GM18508 (cell line): ENCODE measurements at regions not wholly inside any gene's neighbourhood (a gene's known extent, or its start where the extent isn't known, plus 50 kb on each side); places are given as distances from the start of the nearest gene placed in this dataset.

ENCODE experiments used
- ATAC-seq: cut with Tn5 transposase; IDR thresholded peaks from one replicate; pipeline ENCODE4 v1.9.1; 2021; ENCODE audit warnings: moderate number of reproducible peaks; ENCODE audit not compliant: insufficient read depth, unreplicated experiment

- ATAC-seq, result no peak
These were observed 79.0 kb downstream of the LBH start for GRCh38 chr2:30310371-30310770.

DNA sequence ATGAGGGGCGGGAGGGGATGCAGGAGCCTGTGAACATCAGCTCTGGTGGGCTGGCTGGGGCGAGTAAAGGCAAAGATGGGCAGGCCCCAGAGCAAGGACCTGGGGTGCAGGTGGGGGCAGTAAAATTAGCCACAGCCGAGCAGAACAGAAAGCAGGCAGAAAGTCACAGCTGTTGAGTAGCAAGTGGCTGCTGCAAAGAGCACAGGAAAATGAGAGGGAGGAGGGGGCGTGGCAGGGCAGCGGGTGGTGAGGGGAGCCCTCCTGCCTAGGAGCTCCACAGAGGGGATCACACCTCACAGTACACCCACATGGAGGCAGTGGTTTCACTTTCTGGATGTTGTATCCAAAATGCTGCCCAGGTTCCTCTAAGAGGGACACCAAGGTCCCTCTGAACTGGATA, 79.6 kb downstream of the LBH start:
- no peak for ATAC-seq

- no peak for ATAC-seq
These were observed 80.4 kb downstream of the LBH start for GRCh38 chr2:30311711-30312110.

DNA sequence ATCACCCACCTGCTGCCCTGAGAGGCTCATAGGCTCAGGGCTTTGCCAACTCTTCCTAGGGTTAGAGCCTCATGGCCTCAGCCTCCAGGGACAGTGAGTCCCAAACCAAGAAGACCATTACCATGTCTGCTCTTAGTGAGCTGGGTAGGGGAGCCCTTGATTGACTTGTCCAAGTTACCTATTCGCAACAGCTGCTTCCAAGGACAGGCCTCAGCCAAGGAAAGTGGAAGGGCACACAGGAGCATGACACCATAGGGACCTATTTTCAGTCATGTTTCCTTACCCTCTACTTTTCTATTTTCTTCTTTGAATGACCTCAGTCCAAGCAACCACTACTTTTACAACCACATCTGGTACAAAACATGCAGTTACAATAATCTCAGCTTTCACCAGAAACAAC, 81.6 kb downstream of the LBH start:
- ATAC-seq, result no peak

GRCh38 chr2:30314981-30315380, 83.6 kb downstream of the LBH start:
- no peak for ATAC-seq

DNA sequence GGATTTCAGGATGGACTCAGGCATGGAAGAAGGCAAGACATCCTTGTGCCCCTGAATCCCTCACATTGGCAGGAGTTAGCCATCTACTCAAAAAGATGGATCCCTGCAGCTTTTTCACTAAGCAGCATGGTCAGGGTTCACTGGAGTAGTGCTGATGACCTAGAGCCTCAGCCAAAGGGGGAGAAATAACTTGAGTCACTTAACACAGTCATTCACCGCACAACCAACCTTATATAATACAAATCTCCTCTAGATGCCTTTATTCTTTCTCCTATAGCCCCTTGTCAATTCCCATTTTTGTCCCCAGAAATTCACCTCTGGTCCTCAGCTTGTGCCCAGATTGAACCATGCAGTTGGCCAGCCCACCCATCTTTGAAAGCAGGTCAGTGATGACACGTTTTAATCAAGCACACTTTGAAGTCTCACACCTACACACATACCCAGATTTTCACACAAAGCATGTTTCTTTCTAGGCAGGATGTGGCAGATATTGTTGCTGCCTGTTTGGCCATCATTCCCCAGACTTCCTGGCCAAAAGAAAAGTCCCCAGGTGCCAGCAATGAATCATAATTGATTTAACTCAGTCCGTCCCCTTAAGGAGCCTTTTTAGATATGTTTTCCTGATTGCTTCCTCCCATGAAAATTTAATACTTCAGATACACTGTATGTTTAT, 84.2 kb downstream of the LBH start:
- ATAC-seq, result no peak

DNA sequence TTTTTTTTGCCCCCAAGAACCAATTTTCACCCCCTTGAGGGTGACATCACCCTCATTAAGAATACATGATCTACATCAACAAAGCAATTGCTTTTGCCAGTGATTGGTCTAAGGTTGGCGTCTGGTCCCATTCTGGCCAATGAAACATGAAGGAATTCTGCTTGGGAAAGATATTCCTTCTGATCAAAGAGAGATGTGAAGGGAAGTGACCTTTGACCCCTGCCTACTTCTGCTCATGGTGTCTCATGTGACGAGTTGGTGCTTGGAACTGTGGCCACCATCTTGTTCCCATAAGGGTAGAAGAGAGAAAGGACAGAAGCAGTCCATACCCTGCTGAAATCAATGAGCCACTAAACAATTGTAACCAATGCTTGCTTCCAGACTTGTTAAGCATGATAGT, 85.1 kb downstream of the LBH start:
- no peak for ATAC-seq

- ATAC-seq, result no peak
These were observed 87.9 kb downstream of the LBH start for GRCh38 chr2:30318987-30319782.

DNA sequence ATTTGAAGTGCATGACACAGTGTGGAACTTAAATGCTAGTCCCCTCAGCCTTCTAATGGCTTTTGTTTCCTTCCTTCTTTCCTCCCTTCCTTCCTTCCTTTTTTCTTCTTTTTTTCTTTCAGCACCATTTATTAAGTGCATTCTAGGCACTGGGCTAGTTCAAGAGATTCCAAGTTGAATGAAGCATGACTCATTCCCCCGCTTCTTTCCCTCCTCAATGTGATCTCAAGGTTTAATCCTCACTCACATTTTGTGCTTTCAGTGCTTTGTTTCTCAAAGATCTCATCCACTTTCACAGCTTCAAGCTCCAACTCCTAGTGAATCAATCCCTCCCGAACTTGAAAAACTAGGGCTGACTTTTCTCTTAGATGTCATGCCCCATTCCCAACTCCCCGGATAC, 90.1 kb downstream of the LBH start:
- no peak for ATAC-seq

DNA sequence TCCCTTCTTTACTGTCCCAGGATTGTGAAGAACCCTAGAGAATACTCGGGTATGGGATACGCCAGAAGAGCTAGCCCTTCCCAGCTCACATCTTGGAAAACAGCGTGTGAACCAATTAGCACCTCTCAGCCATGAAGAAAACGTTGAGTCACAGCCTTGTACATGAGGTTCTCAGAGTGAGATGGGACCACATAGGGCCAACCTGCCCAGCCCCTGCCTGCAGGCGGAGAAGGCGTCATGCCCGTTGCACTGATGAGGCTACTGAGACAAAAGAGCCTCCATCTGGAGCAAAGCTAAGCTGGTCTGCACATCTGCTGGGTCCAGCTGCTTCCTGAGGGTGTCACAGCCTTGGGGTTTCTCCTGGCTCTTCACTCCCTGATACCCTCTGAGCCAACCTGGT, 92.2 kb downstream of the LBH start:
- no peak for ATAC-seq

DNA sequence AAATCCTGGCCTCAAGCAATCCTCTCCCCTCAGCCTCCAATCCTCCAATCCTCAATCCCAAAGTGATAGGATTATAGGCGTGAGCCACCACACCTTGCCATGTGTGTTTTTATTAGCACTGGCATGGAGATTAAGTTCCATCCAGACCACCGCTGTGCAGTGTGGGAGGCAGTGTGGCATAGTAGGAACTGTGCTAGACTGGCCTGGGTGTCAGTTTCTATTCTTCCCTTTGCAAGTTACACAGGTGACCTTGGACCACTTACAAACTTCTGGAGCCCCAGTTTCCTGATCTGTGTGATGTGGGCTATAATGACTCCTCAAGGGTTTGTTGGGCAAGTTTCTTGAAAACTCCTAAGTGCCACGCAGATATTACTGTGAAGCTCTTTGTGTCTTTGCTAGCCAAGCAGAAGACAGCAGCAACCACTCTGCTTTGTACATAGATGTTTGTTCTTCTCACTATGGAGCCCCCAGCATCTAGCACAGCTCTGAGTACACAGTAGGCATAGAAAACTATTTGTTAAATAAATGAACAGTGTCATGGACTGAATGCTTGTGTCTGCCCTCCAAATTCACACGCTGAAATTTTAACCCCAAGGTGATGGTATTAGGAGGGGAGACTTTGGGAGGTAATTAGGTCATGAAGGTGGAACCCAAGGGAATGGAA, 93.0 kb downstream of the LBH start:
- no peak for ATAC-seq

- no peak for ATAC-seq
These were observed 94.4 kb downstream of the LBH start for GRCh38 chr2:30325600-30326328.

DNA sequence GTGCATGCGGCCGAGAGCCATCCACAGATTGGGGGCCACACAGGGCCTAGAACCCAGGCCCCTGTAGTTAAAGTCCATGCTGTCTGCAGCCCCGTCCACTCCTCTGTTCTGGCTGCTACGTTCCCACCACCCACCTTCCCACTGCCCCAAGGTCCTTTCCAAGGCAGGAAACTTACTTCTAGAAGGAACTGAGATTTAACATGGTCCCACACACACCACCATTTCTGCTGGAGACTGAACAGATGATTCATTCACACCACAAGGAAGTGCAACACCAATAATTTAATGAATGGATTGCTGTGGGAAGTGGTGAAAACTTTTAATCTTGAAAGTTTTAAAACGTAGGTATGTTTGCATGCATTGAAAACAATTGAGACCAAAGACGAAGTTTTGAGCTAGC, 95.2 kb downstream of the LBH start:
- no peak for ATAC-seq

DNA sequence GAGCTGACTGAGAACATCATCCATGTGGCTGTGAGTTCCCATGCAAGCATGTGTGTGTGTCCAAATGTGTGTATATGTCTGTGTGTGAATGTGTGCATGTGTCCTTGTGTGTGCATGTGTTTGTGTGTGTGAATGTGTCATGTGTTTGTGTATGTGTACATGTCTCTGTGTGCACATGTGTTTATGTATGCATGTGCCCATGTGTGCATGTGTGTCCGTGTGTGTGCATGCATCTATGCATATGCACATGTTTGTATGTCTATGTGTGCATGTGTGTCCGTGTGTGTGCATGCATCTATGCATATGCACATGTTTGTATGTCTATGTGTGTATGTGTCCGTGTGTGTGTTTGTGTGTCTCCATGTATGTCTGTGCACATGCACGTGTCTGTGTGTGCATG, 99.7 kb downstream of the LBH start:
- no peak for ATAC-seq

DNA sequence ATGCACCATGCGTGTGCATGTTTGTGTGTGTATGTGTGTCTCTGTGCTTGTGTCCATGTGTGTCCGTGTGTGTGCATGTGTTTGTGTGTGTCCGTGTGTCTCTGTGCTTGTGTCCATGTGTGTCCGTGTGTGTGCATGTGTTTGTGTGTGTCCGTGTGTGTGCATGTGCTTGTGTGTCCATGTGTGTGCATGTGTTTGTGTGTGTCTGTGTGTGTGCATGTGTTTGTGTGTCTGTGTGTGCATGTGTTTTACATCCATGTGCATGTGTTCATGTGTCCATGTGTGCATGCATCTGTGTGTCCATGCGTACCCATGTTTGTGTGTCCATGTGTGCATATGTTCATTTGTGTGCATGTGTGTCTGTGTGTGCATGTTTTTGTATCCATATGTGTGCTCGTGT, 100.5 kb downstream of the LBH start:
- no peak for ATAC-seq

DNA sequence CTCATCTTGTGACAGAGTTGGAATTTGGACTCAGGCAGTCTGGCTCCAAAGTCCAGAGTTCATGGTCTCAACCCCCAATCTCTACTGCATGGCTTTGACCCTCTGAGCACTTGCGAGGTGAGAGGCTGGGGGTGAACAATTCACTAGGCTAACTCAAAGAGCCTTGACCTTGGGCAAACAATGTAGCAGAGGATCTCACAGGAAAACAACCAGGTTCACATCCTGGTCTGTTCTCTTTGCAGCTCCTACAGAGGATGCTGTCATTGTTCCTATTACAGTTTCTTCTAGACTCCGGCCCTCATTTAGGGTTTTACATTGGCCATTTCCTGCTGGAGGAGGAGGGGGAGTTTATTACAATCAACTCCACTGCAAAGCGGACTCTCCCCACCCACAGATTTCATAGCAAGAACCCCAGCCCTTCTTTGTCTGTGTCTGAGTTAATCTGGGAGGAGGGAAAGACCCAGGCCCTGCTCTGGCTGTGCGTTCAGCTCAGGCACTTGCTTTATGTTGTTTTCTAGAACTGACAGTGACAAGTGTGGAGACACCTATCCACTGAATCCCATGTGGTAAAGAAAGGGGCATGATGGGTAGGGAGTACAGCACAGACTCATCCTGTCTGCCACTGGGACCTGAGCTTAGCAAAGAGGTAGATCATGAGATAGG, 101.6 kb downstream of the LBH start:
- no peak for ATAC-seq

- no peak for ATAC-seq
These were observed 103.5 kb downstream of the LBH start for GRCh38 chr2:30334762-30335363.

DNA sequence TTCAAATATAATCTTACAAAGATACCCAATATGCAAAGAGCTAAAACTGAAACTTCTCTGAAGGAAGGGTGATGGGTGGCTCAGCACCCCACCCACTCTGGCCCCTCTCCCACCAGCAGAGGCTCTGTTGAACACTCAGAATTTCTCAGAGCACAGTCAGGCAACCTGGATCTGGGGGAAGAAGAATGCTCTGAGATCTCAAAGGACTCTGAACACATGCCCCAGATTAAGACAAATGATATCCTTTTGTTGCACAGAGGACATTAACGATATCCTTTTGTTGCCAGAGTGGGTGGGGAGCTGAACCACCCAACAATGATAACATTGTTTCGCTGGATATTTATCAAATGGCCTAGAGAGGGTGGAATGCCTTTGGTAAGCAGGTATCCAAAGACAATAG, 104.8 kb downstream of the LBH start:
- no peak for ATAC-seq

DNA sequence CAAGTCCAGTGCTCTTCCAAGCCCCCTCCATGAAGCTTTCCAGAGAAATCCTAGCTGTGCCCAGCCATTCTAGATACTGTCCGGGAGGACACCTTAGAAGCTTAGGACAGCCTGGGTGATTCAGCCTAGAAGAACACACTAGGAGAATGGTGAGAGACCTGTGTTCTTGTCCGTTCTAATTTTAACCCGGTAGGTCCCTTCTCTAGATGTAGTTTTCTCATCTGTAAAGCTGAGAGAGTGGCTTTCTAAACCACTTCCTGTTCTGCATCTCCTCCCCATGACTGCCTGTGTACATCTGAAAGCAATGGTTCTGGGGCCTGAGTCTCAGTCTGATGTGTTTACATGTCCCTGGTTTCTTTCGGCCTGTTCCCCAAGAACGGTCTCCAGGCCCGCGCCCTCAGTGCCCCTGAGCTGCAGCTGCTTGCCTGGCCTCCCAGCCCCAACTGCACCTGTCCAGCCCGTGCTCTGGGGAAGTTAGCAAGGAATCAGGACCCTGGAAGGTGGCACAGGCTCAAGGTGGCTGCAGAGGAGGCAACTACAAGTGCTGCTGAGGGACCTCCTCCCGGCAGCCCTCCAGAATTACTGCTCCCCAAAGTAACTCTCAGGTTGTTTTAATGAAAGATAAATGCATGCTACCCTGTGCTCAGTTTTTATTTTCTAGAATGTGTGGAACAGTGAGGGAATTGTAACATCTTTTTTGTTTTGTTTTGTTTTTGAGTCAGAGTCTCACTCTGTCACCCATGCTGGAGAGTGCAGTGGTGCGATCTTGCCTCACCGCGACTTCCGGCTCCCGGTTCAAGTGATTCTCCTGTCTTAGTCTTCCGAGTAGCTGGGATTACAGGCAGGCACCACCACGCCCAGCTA, 105.9 kb downstream of the LBH start:
- peak; percentile 69 for ATAC-seq
